ENCODE measurements at regions not wholly inside any gene's neighbourhood (a gene's known extent, or its start where the extent isn't known, plus 50 kb on each side); places are given as distances from the start of the nearest gene placed in this dataset.

GRCh38 chr12:127388985-127389384, 878.0 kb upstream of the TMEM132C start:
- ChIA-PET CTCF (ENCODE audit: unreplicated experiment) (no interaction called here), POLR2A (no interaction called here)
- intact Hi-C loops (cut with micrococcal nuclease; ENCODE audit: unreplicated experiment) = loop anchor here (10.0 kb wide), 1 partner anchor 1314 kb away; no protein-coding TSS in a partner anchor
- H3K79me2 ChIP-seq (ENCODE audit: insufficient read depth, low read depth, low read length) = no peaks in the 10 kb centered on the region
- H3K9me2 ChIP-seq (ENCODE audit: insufficient read depth, low read length) = no peaks in the 10 kb centered on the region
- H3K36me3 ChIP-seq (ENCODE audit: insufficient read depth, low read length) = no peaks in the 10 kb centered on the region
- no peak overlapping the region for H2AFZ ChIP-seq (ENCODE audit: low read length)
- H3K27ac ChIP-seq (ENCODE audit: low read depth, low read length, poor library complexity, severe bottlenecking) = no peak overlapping the region
- no TSS peak for BruUV-seq (replicated peaks)
- no peak for DNase-seq (ENCODE audit: low spot score)
- no peaks in the 10 kb centered on the region for H3K9me3 ChIP-seq (ENCODE audit: low read length)
- H4K20me1 ChIP-seq (ENCODE audit: insufficient read depth, low read length) = no peaks in the 10 kb centered on the region
- H3K4me3 ChIP-seq (ENCODE audit: low read depth, low read length, poor library complexity, severe bottlenecking) = no peak overlapping the region
- no peaks in the 10 kb centered on the region for H3K4me1 ChIP-seq (ENCODE audit: insufficient read depth, low read length, poor library complexity, severe bottlenecking)
- no peak overlapping the region for H3K4me2 ChIP-seq (ENCODE audit: low read length)
- no peak for TF ChIP-seq EZH2phosphoT487 (IDR thresholded peaks at IDR 0.05; ENCODE audit: borderline replicate concordance, low read depth, low read length)
- TF ChIP-seq, protein P1, sequence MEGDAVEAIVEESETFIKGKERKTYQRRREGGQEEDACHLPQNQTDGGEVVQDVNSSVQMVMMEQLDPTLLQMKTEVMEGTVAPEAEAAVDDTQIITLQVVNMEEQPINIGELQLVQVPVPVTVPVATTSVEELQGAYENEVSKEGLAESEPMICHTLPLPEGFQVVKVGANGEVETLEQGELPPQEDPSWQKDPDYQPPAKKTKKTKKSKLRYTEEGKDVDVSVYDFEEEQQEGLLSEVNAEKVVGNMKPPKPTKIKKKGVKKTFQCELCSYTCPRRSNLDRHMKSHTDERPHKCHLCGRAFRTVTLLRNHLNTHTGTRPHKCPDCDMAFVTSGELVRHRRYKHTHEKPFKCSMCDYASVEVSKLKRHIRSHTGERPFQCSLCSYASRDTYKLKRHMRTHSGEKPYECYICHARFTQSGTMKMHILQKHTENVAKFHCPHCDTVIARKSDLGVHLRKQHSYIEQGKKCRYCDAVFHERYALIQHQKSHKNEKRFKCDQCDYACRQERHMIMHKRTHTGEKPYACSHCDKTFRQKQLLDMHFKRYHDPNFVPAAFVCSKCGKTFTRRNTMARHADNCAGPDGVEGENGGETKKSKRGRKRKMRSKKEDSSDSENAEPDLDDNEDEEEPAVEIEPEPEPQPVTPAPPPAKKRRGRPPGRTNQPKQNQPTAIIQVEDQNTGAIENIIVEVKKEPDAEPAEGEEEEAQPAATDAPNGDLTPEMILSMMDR (conservative IDR thresholded peaks at IDR 0.05; ENCODE audit: low read length) = no peak

GRCh38 chr12:127389923-127390322, 877.0 kb upstream of the TMEM132C start:
- H2AFZ ChIP-seq (ENCODE audit: low read length) = no peak overlapping the region
- H3K36me3 ChIP-seq (ENCODE audit: insufficient read depth, low read length) = no peaks in the 10 kb centered on the region
- no peaks in the 10 kb centered on the region for H3K9me2 ChIP-seq (ENCODE audit: insufficient read depth, low read length)
- H3K4me1 ChIP-seq (ENCODE audit: insufficient read depth, low read length, poor library complexity, severe bottlenecking) = no peaks in the 10 kb centered on the region
- BruUV-seq (replicated peaks) = no TSS peak
- DNase-seq (ENCODE audit: low spot score) = no peak
- H3K4me2 ChIP-seq (ENCODE audit: low read length) = no peak overlapping the region
- intact Hi-C loops (cut with micrococcal nuclease; ENCODE audit: unreplicated experiment) = loop anchor here (10.0 kb wide), 1 partner anchor 1315 kb away; no protein-coding TSS in a partner anchor
- H3K27ac ChIP-seq (ENCODE audit: low read depth, low read length, poor library complexity, severe bottlenecking) = no peak overlapping the region
- no peak overlapping the region for H3K4me3 ChIP-seq (ENCODE audit: low read depth, low read length, poor library complexity, severe bottlenecking)
- H4K20me1 ChIP-seq (ENCODE audit: insufficient read depth, low read length) = no peaks in the 10 kb centered on the region
- ChIA-PET CTCF (ENCODE audit: unreplicated experiment) (interaction anchor here (1.0 kb wide), 1 partner anchor 9 kb away, joined by 3 read pairs; no protein-coding TSS in a partner anchor), POLR2A (interaction anchor here (0.6 kb wide), 1 partner anchor 1558 kb away, joined by 4 read pairs; no protein-coding TSS in a partner anchor)
- TF ChIP-seq EZH2phosphoT487 (IDR thresholded peaks at IDR 0.05; ENCODE audit: borderline replicate concordance, low read depth, low read length) = no peak
- TF ChIP-seq, protein P1 (conservative IDR thresholded peaks at IDR 0.05; ENCODE audit: low read length) = no peak
- H3K79me2 ChIP-seq (ENCODE audit: insufficient read depth, low read depth, low read length) = no peaks in the 10 kb centered on the region
- no peaks in the 10 kb centered on the region for H3K9me3 ChIP-seq (ENCODE audit: low read length)

DNA sequence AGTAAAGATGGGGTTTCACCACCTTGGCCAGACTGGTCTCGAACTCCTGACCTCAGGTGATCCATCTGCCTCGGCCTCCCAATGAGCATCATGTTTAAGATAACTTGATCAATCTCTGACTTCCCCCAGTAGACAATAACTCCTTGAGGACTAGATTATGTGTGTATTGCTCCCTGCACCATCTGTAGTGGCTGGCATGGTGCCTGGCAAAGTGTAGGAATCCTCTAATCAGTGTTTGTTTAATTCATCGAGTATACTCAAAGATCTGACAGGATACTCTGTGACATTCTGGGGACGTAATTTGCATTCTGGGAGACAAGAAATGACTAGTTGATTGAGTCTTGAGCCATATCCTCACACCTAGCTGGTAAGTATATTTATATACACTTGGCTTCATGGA, 873.5 kb upstream of the TMEM132C start:
- no peaks in the 10 kb centered on the region for H3K4me1 ChIP-seq (ENCODE audit: insufficient read depth, low read length, poor library complexity, severe bottlenecking)
- ChIA-PET POLR2A (interaction anchor here (0.7 kb wide), 2 partner anchors 159 to 182 kb away, joined by 3 read pairs; no protein-coding TSS in a partner anchor), CTCF (ENCODE audit: unreplicated experiment) (no interaction called here)
- H3K79me2 ChIP-seq (ENCODE audit: insufficient read depth, low read depth, low read length) = no peaks in the 10 kb centered on the region
- H3K9me3 ChIP-seq (ENCODE audit: low read length) = no peaks in the 10 kb centered on the region
- no peak overlapping the region for H3K27ac ChIP-seq (ENCODE audit: low read depth, low read length, poor library complexity, severe bottlenecking)
- no peak overlapping the region for H3K4me3 ChIP-seq (ENCODE audit: low read depth, low read length, poor library complexity, severe bottlenecking)
- H3K9me2 ChIP-seq (ENCODE audit: insufficient read depth, low read length) = no peaks in the 10 kb centered on the region
- TF ChIP-seq EZH2phosphoT487 (IDR thresholded peaks at IDR 0.05; ENCODE audit: borderline replicate concordance, low read depth, low read length) = no peak
- TF ChIP-seq, protein P1 (conservative IDR thresholded peaks at IDR 0.05; ENCODE audit: low read length) = no peak
- no peaks in the 10 kb centered on the region for H4K20me1 ChIP-seq (ENCODE audit: insufficient read depth, low read length)
- H3K36me3 ChIP-seq (ENCODE audit: insufficient read depth, low read length) = no peaks in the 10 kb centered on the region
- no TSS peak for BruUV-seq (replicated peaks)
- no peak overlapping the region for H2AFZ ChIP-seq (ENCODE audit: low read length)
- DNase-seq (ENCODE audit: low spot score) = no peak
- intact Hi-C loops (cut with micrococcal nuclease; ENCODE audit: unreplicated experiment) = no loop called here
- H3K4me2 ChIP-seq (ENCODE audit: low read length) = no peak overlapping the region
